Hippocampal formation (tissue), 2 donors: ENCODE measurements at regions not wholly inside any gene's neighbourhood (a gene's known extent, or its start where the extent isn't known, plus 50 kb on each side); places are given as distances from the start of the nearest gene placed in this dataset.

ENCODE experiments used
- DNase-seq, 2 donors: peaks; one replicate each; lab custom pipeline; 2025; lab: John Stamatoyannopoulos, UW

DNA sequence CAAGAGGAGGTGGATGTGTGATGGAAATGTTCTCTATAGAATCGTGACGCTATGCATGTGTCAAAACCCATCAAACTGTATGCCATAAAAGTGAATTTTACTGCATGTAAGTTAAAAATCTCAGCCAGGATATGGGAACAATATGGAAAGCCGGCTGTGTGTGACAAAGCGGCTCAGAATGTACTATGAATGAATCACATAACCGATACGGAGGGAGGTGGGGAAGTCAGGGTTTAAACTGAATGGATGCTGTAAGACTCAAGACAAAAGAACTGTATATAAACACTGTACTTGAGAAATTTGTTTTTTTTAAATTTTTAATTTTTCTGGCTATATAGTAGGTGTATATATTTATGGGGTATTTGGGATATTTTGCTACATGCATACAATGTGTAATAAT is 111.6 kb upstream of the PDE4B start:
- no peak for DNase-seq

DNA sequence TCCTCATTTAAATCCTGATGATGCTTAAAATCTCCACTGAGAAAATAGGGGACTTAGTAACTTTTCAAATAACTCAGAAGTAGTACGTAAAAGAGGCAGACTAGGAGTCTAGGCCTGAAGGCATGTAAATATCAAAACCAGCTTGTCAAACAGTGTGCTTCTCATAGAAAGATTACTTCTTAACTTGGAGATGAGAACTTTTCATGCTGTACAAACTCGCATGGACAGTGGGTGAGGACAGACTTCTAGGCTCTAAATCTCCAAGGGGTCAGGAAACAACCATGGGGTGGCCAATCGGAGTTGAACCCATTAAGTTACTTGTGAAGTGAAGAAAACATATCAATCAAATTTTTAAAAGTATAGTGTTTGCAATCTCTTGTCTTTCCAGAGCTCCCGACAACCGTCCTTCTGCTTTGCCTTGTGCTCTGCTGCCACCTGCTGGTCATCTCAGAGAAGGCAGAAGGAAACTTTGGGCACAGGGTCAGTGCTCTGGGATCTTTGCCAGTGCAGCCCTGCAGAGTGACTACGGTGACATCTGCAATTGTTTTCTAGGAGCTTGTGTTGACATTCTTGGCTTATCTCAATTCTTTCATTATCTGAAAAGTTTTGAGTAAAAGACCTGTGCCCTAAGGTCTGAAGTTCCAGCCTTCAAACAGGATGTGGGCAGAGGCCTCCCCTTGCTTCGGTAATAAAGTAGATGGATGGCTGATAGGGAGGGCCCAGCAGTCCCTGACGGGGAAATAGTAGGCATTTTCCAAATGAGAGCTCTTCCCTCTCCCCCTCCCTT is 105.1 kb upstream of the PDE4B start:
- peak; percentile 78 to 84 for DNase-seq

DNA sequence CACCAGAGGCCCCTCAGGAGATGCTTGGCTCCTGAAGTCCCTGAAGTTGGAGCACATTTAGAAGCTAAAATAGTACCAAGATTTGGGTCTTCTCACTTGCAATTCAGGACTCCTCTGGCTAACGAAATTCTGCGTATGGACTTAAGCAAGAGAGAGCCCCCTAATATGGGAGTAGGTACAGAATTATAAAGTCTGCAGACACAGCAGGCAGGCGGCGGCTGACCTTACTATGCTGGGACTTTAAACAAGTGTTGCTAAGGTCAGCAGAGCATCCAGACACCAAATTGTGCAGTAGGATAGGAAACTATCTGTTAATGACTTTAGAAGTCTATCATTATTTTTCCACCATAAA is 104.5 kb upstream of the PDE4B start:
- DNase-seq: no peak

DNA sequence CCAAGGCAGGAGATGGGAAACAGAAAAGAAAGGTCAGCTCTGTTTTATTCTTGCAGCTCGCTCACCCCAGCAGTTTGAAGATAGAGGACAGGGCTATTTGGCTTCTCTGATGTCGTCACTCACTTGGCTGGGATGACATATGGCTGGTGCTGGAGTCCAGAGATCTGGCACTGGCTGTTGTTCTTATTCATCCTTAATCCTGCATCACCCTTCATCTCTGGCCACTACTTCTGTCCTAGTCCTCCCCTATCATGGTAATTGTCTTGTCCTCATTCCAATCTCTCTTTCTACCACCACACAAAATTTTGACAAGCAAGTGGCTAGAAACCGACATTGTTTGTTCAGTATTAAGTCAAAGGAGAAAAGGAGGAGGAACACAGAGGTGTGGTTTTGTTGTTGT is 103.8 kb upstream of the PDE4B start:
- no peak for DNase-seq

DNA sequence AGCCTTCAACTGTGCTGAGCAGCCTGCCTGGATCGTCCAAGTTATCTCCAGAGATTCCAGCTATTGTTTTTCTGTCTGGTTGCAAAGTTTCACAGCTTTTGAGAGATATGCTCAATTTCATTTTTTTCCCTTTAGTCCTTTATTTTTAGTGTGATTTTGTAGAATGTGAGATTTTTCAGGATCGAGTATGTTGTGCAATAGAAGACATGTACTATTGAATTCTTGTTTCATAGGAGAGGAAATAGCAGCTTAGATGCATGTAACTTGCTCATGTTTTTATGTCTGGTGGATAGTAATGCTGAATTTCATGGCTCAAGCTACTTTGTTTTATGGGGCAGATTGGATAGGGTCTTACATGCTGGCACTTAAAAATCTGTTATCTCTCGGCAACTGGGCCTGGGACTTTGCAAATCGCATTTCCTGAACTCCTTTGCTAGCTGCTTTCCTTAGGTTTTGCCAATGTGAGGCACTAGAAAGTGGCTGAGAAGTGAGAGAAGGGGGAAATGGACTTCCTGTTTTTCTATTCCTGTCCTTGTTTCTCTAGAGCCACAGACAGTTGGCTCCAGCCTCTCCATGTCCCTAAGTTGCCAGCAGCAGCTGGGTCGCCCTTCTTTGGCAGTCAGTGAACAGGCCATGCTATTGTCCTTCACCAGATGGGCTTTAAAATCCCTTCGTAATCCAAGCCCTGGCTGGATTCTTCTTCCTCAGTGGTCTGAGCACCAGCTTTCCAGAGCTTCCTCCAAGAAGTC is 101.4 kb upstream of the PDE4B start:
- DNase-seq: peak; percentile 67

DNA sequence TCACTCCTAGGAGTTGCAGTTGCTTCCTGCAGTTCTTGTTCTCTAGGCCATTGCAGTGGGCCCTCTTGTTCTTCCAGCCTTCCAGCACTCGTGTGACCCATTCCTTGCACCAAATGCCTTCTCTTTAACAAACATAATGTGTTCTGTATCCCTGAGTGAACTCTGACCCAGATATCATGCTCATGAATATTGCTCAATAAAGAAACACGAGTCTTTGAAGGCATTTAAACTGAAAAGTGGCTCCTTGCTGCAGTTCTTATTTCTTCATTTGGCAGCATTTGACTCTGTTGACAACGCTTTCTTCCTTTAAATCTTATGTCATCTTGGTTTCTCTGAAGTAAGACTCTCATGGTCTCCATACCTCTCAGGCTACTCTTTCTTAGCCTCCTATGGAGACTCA is 100.7 kb upstream of the PDE4B start:
- DNase-seq: no peak

DNA sequence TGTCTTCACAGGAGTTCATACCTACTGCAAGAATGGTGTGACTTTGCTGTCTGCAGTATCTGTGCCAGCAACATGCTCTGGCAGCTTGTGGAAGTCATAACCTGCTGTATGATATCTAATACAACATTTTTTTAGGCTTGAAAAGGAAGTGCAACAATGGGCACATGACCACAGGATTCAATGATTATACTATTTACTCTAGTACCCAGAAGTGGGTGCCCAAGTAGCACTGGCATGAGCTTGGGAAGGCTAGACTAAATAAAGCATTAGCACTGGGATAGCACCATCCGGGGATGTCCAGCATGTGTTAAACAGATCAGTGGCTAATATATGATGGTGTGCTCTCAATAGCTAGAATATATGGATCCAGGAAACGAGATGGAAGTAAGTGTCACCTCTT is 98.6 kb upstream of the PDE4B start:
- no peak for DNase-seq

DNA sequence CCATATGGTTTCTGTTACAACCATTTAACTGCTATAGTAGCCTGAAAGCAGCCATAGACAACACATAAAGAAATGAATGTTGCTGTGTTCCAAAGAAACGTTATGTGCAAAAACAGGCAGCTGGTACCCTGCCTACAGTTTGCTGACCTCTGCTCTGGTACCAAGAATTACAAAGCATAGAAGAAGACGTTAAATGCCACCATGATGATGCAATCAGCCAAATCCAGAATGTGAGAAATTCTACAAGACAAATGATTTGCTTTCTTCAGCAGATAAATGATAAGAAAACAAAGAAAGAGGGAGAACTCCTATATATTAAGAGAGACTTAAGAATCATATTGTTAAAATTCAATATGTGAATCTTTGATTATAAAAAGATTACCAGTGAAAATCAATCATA is 97.8 kb upstream of the PDE4B start:
- DNase-seq: no peak

DNA sequence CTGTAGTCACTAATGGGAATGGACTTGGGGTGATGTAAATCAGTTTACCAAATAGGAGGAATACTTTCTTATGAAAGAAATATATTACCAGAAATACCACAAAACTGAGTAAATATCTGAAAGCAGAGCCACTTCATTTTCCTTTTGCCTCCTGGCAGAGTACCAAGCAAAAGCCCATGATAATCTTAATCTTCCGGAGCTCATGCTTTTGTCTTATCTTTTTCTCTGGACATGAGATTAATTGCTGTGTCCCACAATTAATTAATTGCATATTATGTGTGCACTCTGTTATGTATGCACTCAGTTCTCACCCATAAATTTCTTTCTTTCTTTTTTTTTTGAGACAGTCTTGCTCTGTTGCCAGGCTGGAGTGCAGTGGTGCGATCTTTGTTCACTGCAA is 94.1 kb upstream of the PDE4B start:
- DNase-seq: no peak

DNA sequence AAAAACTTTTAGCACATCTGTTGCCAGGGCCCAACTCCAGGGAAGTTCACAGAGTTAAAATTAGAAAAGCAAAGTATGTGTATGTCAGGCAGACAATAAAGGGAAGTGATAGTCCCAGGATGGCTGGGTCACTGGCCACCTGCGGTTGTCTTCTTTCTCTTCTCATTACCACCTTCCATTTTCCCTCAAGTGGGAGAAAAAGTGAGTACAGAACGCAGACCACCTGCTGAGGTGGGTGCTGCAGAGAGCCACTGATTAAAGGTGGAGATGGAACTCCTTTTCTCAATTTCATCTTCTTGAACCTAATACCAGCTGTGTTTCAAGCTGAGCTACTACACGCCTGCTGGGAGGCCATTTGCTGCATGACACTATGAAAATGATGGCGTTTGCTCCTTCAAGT is 88.8 kb upstream of the PDE4B start:
- no peak for DNase-seq

DNA sequence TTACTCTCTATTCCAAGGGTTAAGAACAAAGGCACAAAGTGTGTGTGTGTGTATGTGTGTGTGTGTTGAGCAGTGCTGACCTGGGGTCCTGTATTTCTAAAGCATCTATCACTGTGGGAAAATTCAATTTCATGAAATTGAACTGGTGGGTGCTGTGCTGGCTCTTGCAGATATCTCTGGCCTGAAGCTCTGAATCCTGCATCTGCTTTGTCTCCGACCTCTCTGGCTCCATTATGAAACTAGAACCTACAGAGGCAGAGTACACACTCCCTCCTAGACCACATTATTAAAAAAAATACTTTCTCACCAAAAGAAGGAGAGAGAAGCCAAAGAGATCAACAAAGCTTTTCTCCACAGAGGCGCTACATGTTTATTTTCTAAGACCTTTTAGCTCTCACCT is 88.4 kb upstream of the PDE4B start:
- no peak for DNase-seq

DNA sequence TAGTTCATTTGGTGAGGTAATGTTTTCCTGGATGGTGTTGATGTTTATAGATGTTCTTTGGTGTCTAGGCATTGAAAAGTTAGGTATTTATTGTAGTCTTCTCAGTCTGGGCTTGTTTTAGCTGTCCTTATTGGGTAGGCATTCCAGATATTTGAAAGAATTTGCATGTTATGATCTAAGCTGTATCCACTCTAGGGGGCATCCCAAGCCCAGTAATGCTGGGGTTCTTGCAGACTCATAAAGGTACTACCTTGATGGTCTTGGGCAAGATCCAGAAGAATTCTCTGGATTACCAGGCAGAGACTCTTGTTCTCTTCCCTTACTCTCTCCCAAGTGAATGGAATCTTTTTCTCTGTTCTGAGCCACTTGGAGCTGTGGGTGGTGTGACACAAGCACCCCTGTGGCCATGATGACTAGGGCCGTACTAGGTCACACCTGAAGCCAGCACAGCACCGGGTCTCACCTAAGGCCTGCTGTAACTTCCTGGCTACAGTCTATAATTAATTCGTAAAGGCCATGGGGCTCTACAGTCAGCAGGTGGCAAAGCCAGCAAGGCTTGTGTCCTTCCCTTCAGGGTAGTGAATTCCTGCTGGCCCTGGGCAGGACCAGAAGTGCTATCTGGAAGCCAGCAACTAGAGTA is 74.8 kb upstream of the PDE4B start:
- DNase-seq: no peak

DNA sequence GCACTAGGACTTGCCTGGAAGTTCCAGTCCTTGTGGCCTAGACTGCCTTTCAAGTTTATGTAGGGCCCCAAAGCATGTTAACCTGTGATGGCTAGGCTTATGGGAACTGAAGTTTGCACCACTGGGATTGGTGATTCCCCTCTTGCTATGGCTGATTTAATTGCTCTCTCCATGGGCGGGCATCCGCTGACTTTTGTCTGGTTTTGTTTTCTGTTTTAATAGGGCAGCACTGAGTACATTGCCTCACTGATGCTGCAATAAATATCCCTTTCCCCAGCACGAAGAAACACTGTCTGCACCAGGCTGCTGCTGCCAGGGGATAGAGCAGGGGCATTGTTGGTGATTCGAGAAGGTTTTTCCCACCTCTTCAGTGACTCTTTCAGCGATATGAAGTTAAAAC is 73.3 kb upstream of the PDE4B start:
- DNase-seq: no peak

DNA sequence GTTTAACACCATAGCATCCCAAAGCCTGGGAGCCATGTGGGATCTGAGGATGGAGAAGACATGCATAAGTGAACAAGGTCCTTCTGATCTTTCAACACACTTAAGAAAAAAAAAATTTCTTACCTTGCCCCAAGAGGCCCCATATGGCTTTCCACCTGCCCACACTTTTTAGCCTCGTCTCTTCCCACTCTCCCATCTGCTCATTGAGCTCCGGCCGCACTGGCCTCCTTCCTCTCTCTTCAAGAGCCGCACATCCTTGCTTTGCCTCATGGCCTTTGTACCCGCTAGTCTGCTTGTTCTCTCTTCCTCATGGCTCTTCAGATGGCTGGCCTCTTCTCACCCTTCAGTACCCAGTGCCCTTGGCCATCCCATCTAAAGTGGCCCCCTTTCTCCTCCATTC is 70.2 kb upstream of the PDE4B start:
- DNase-seq: no peak

DNA sequence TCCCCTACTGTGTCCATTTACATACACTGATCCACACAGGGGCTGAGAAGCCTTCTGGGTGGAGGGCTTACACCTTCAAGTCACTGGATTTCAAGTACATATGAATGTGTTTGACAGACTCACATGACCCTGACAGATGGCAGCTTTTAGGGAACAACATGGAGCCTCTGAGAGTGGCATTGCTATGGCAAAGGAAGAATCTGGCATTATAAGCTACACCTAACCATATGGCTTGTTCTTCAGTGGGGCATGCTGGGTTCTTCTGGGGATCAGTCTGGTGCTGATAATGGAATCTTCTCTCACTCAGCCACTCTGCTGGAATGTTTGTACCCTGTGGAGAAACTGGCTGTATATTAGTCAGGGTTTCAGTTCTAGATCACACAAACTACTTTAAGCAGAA is 68.5 kb upstream of the PDE4B start:
- DNase-seq: no peak

DNA sequence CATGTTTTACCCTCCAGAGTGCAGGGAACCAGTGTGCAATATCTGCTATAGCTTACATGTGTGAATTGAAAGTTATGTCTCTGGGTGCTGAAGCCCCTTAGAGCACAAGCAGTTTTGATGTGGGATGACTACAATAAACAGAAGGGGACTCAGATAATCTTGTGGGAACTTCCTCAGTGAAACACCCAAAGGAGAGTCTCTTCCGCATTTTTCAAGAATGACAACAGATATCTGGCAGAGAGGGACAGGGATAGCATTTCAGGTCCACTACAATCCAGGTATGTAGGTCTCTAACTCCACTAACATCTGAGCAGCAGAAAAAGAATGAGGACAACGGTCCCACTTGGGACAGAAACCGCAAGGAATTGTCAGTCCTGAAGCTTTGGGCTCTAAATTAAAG is 67.6 kb upstream of the PDE4B start:
- no peak for DNase-seq

DNA sequence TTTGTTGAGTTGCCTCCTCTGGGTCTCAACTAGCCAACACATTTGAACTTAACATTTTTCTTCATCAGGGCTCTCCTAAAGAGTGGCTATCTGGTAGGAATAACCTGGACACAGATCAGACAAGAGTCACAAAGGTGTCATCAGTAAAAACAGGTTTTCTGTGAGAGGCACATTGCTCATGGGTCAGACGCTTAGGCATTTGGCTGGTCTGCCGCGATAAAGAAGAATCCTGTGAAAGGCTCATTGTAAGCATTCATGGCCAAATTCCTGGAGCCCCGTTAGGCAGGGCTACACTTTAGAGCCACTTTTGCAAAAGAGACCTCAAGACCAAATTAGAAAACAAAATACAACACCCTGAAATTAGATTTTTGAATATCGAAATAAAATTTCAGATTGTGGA is 64.2 kb upstream of the PDE4B start:
- DNase-seq: no peak

DNA sequence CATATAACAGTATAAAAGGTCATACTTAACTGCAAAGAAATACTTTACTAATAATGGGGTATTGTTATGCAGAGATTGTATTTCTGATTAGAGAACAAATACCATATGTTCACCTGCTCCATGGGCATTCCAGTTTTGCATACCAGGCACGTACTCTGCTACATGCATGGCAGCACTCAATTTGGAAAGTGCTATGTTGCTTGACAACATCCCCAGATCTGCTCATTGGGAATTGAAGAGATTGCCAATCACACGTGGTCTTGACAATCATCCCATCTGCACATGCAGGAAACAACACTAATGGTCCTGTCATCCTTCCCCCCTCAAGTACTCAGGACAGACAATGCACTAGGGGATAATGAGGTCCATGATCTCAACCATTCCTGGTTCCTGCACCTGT is 63.4 kb upstream of the PDE4B start:
- DNase-seq: no peak

DNA sequence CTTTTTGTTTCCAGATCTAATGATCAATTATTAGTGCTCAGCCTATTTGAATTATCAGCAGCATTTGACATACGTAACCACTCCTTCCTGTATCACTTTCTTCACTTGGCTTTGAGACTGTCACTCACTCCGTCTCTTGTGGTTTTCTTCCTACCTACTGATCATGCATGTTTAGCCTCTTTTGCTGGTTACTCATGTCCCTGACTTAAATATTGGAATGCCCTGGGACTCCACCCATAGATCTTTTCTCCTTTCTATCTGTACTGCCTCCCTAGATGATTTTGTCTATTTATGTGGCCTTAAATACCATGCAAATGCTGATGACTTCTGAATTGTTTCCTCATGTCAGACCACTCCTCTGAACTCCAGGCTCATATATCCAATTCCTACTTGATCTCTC is 57.7 kb upstream of the PDE4B start:
- DNase-seq: no peak

DNA sequence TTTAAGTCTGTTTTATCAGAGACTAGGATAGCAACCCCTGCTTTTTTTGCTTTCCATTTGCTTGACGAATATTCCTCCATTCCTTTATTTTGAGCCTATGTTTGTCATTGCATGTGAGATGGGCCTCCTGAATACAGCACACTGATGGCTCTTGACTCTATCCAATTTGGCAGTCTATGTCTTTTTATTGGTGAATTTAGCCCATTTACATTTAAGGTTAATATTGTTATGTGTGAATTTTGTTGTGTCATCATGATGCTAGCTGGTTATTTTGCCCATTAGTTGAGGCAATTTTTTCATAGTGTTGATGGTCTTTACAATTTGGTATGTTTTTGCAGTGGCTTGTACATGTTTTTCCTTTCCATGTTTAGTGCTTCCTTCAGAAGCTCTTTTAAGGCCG is 50.7 kb upstream of the PDE4B start:
- no peak for DNase-seq
